CD4-positive, alpha-beta memory T cell (primary cell): ENCODE measurements at regions not wholly inside any gene's neighbourhood (a gene's known extent, or its start where the extent isn't known, plus 50 kb on each side); places are given as distances from the start of the nearest gene placed in this dataset.

Experiments
- CTCF ChIA-PET: fragments of 350-600 bp; sonication (Branson Sonifier 250); formaldehyde crosslinking; loops from one replicate; lab custom pipeline; 2021; ENCODE audit warnings: inconsistent platforms; ENCODE audit not compliant: partially characterized antibody; lab: Charles Lee
- POLR2A ChIA-PET: fragments of 350-600 bp; sonication (Branson Sonifier 250); formaldehyde crosslinking; loops from one replicate; lab custom pipeline; 2021; ENCODE audit not compliant: partially characterized antibody; lab: Charles Lee
- DNase-seq, 5 donors: peaks; one replicate each; pipeline versions ENCODE4 v3.0.0 to v3.0.0-alpha.2; 2020 to 2022; ENCODE audit warnings: mixed read lengths in 1 of 5
- H3K27ac ChIP-seq: one replicate; pipeline ENCODE4 v1.7.0; 2013; ENCODE audit warnings: low read depth, low read length
- H3K27me3 ChIP-seq: 2 replicates; pipeline ENCODE4 v1.7.0; 2013; ENCODE audit warnings: mild to moderate bottlenecking, low read length, moderate library complexity; ENCODE audit not compliant: insufficient read depth
- H3K36me3 ChIP-seq: 2 replicates; pipeline ENCODE4 v1.7.0; 2013; ENCODE audit warnings: mild to moderate bottlenecking, low read length, moderate library complexity; ENCODE audit not compliant: insufficient read depth
- H3K4me1 ChIP-seq: 2 replicates; pipeline ENCODE4 v1.7.0; 2013; ENCODE audit warnings: mild to moderate bottlenecking, low read length, moderate library complexity; ENCODE audit not compliant: insufficient read depth
- H3K4me3 ChIP-seq, 2 donors: one replicate each; pipeline ENCODE4 v1.7.0; 2013; ENCODE audit warnings: low read length in 2 of 2, mild to moderate bottlenecking in 1 of 2
- H3K9me3 ChIP-seq, 2 donors: one replicate each; pipeline ENCODE4 v1.7.0; 2013; ENCODE audit warnings: low read length in 2 of 2, control low read depth in 1 of 2; ENCODE audit not compliant: control insufficient read depth in 1 of 2
- H3K27ac Mint-ChIP-seq, 7 donors: one replicate each; pipeline ENCODE4 v1.8.0; 2020 to 2021; ENCODE audit warnings: mixed read lengths in 7 of 7, mild to moderate bottlenecking in 6 of 7, inconsistent platforms in 3 of 7, moderate library complexity in 3 of 7
- H3K27me3 Mint-ChIP-seq, 2 donors: one replicate each; pipeline ENCODE4 v1.8.0; 2020 to 2021; ENCODE audit warnings: mixed read lengths in 2 of 2
- H3K36me3 Mint-ChIP-seq, 2 donors: one replicate each; pipeline ENCODE4 v1.8.0; 2020 to 2021; ENCODE audit warnings: mixed read lengths in 2 of 2, inconsistent platforms in 1 of 2, mild to moderate bottlenecking in 1 of 2
- H3K4me1 Mint-ChIP-seq, 4 donors: one replicate each; pipeline ENCODE4 v1.8.0; 2020 to 2021; ENCODE audit warnings: mixed read lengths in 4 of 4, mild to moderate bottlenecking in 1 of 4
- H3K4me3 Mint-ChIP-seq, 8 donors: one replicate each; pipeline ENCODE4 v1.8.0; 2020 to 2021; ENCODE audit warnings: mixed read lengths in 8 of 8, mild to moderate bottlenecking in 7 of 8, moderate library complexity in 6 of 8, inconsistent platforms in 3 of 8
- H3K9me3 Mint-ChIP-seq, 8 donors: one replicate each; pipeline ENCODE4 v1.8.0; 2020 to 2021; ENCODE audit warnings: mixed read lengths in 8 of 8, mild to moderate bottlenecking in 5 of 8, inconsistent platforms in 3 of 8, moderate library complexity in 1 of 8
- intact Hi-C: fragments of 100-400 bp; cut with micrococcal nuclease; formaldehyde crosslinking; loops from one replicate; pipeline ENCODE4 v1.15.1; 2023

GRCh38 chr2:129925381-129925780, 54.1 kb upstream of the RAB6C start:
- Mint-ChIP-seq H3K36me3 (no peaks in the 10 kb centered on the region), H3K9me3 (peaks cover 0 to 4% (median 0%) of the 10 kb centered on the region in 8 donors), H3K27me3 (peaks cover 17 to 31% of the 10 kb centered on the region in 2 donors), H3K4me3 (no peak overlapping the region), H3K4me1 (peaks cover 0 to 7% (median 3%) of the 10 kb centered on the region in 4 donors), H3K27ac (no peak overlapping the region)
- intact Hi-C loops: no loop called here
- POLR2A ChIA-PET: no interaction called here
- Histone ChIP-seq H3K4me1 (no peaks in the 10 kb centered on the region), H3K27ac (no peak overlapping the region), H3K4me3 (no peak overlapping the region), H3K27me3 (peaks cover 7% of the 10 kb centered on the region), H3K9me3 (no peaks in the 10 kb centered on the region), H3K36me3 (no peaks in the 10 kb centered on the region)
- DNase-seq: no peak
- CTCF ChIA-PET: interaction anchor here (1.6 kb wide), 1 partner anchor 11 kb away, joined by 4 read pairs; no protein-coding TSS in a partner anchor

- H3K9me3 ChIP-seq: no peaks in the 10 kb centered on the region
- no peaks in the 10 kb centered on the region for H3K36me3 ChIP-seq
- intact Hi-C loops: no loop called here
- CTCF ChIA-PET: no interaction called here
- POLR2A ChIA-PET: no interaction called here
- H3K27ac Mint-ChIP-seq: no peak overlapping the region
- DNase-seq: no peak
- no peaks in the 10 kb centered on the region for H3K36me3 Mint-ChIP-seq
- H3K27ac ChIP-seq: no peak overlapping the region
- no peak overlapping the region for H3K4me3 Mint-ChIP-seq
- peaks cover 0 to 7% (median 3%) of the 10 kb centered on the region in 4 donors for H3K4me1 Mint-ChIP-seq
- H3K27me3 ChIP-seq: peaks cover 3% of the 10 kb centered on the region
- H3K4me3 ChIP-seq: no peak overlapping the region
- peaks cover 19 to 26% of the 10 kb centered on the region in 2 donors for H3K27me3 Mint-ChIP-seq
- H3K4me1 ChIP-seq: no peaks in the 10 kb centered on the region
- H3K9me3 Mint-ChIP-seq: no peaks in the 10 kb centered on the region
Observed at GRCh38 chr2:129927696-129928095, 51.8 kb upstream of the RAB6C start.

- no peak overlapping the region for H3K4me3 ChIP-seq
- Mint-ChIP-seq H3K9me3 (no peaks in the 10 kb centered on the region), H3K27me3 (peaks cover 20 to 25% of the 10 kb centered on the region in 2 donors), H3K36me3 (no peaks in the 10 kb centered on the region), H3K27ac (no peak overlapping the region), H3K4me1 (peaks cover 0 to 2% (median 0%) of the 10 kb centered on the region in 4 donors), H3K4me3 (no peak overlapping the region)
- no peak for DNase-seq
- intact Hi-C loops: no loop called here
- H3K4me1 ChIP-seq: no peaks in the 10 kb centered on the region
- ChIA-PET CTCF (interaction anchor here (0.7 to 1.6 kb wide), 2 partner anchors 10 to 400 kb away, joined by 3 read pairs; no protein-coding TSS in a partner anchor), POLR2A (no interaction called here)
- H3K27me3 ChIP-seq: no peaks in the 10 kb centered on the region
- no peak overlapping the region for H3K27ac ChIP-seq
- no peaks in the 10 kb centered on the region for H3K36me3 ChIP-seq
- H3K9me3 ChIP-seq: no peaks in the 10 kb centered on the region
Observed at GRCh38 chr2:129929321-129930290, 49.9 kb upstream of the RAB6C start.
